Vagina (tissue), 2 donors: ENCODE measurements at regions not wholly inside any gene's neighbourhood (a gene's known extent, or its start where the extent isn't known, plus 50 kb on each side); places are given as distances from the start of the nearest gene placed in this dataset.

Source experiments
- DNase-seq, 2 donors: peaks; one replicate each; pipeline ENCODE4 v3.0.0-alpha.2; 2017; ENCODE audit errors: extremely low spot score in 2 of 2
- H3K27ac ChIP-seq: fragments of 200-600 bp; sonication (generic); one replicate; pipeline ENCODE4 v1.5.1; 2019
- H3K27me3 ChIP-seq: fragments of 200-600 bp; sonication (generic); one replicate; pipeline ENCODE4 v1.5.1; 2019
- H3K36me3 ChIP-seq, 2 donors: fragments of 200-600 bp; sonication (generic); one replicate each; pipeline ENCODE4 v1.5.1; 2017 to 2019
- H3K4me1 ChIP-seq: fragments of 200-600 bp; sonication (generic); one replicate; pipeline ENCODE4 v1.5.1; 2019
- H3K4me3 ChIP-seq, 2 donors: fragments of 200-600 bp; sonication (generic); 1 replicate in 1 of 2; 2 replicates in 1 of 2; pipeline ENCODE4 v1.5.1; 2016 to 2019
- H3K9me3 ChIP-seq: fragments of 200-600 bp; sonication (generic); one replicate; pipeline ENCODE4 v1.5.1; 2019
- CTCF ChIP-seq, 3 experiments: fragments of 450-650 bp in 2 of 3; fragments of 200-600 bp in 1 of 3; sonication (generic) in 1 of 3; IDR thresholded peaks; one replicate each; pipeline ENCODE4 v1.5.1; 2017 to 2019; ENCODE audit warnings: antibody characterized with exemption in 3 of 3, mild to moderate bottlenecking in 2 of 3, moderate library complexity in 2 of 3
- POLR2A ChIP-seq, 2 donors: fragments of 450-650 bp; IDR thresholded peaks; one replicate each; pipeline ENCODE4 v1.6.1; 2017; ENCODE audit warnings: antibody characterized with exemption in 2 of 2, mild to moderate bottlenecking in 2 of 2, moderate library complexity in 2 of 2
- POLR2AphosphoS5 ChIP-seq, 2 donors: sonication (generic); formaldehyde crosslinking; IDR thresholded peaks; one replicate each; pipeline ENCODE4 v1.9.0; 2017; ENCODE audit warnings: antibody characterized with exemption in 2 of 2, mild to moderate bottlenecking in 2 of 2, low read depth in 1 of 2; ENCODE audit not compliant: insufficient read depth in 1 of 2
- intact Hi-C: fragments of 100-400 bp; cut with DNase I; formaldehyde crosslinking; loops from one replicate; pipeline ENCODE4 v1.15.1; 2023

- H3K4me3 ChIP-seq = no peak overlapping the region
- intact Hi-C loops = no loop called here
- H3K9me3 ChIP-seq = peaks cover 4% of the 10 kb centered on the region
- H3K27ac ChIP-seq = no peak overlapping the region
- H3K36me3 ChIP-seq = no peaks in the 10 kb centered on the region
- no peaks in the 10 kb centered on the region for H3K4me1 ChIP-seq
- no peak for TF ChIP-seq POLR2A (IDR thresholded peaks at IDR 0.05)
- TF ChIP-seq POLR2AphosphoS5 (IDR thresholded peaks at IDR 0.05; ENCODE audit: insufficient read depth in 1 of 2, low read depth in 1 of 2) = no peak
- no peak for TF ChIP-seq CTCF (IDR thresholded peaks at IDR 0.05)
- H3K27me3 ChIP-seq = no peaks in the 10 kb centered on the region
- no peak for DNase-seq
These were observed 368.1 kb downstream of the EIPR1 start for GRCh38 chr2:3009483-3009882.

GRCh38 chr2:3009005-3009404 is 368.6 kb downstream of the EIPR1 start:
- Histone ChIP-seq H3K27ac (no peak overlapping the region), H3K4me3 (no peak overlapping the region), H3K9me3 (peaks cover 4% of the 10 kb centered on the region), H3K36me3 (no peaks in the 10 kb centered on the region), H3K4me1 (no peaks in the 10 kb centered on the region), H3K27me3 (no peaks in the 10 kb centered on the region)
- intact Hi-C loops = no loop called here
- TF ChIP-seq POLR2AphosphoS5 (IDR thresholded peaks at IDR 0.05; ENCODE audit: insufficient read depth in 1 of 2, low read depth in 1 of 2) (no peak), CTCF (IDR thresholded peaks at IDR 0.05) (no peak), POLR2A (IDR thresholded peaks at IDR 0.05) (no peak)
- DNase-seq = no peak

GRCh38 chr2:3008561-3008960 is 369.1 kb downstream of the EIPR1 start:
- H3K4me1 ChIP-seq = no peaks in the 10 kb centered on the region
- H3K9me3 ChIP-seq = peaks cover 4% of the 10 kb centered on the region
- H3K27me3 ChIP-seq = no peaks in the 10 kb centered on the region
- DNase-seq = no peak
- no peaks in the 10 kb centered on the region for H3K36me3 ChIP-seq
- TF ChIP-seq POLR2AphosphoS5 (IDR thresholded peaks at IDR 0.05; ENCODE audit: insufficient read depth in 1 of 2, low read depth in 1 of 2) = no peak
- TF ChIP-seq POLR2A (IDR thresholded peaks at IDR 0.05) = no peak
- TF ChIP-seq CTCF (IDR thresholded peaks at IDR 0.05) = no peak
- H3K27ac ChIP-seq = no peak overlapping the region
- H3K4me3 ChIP-seq = no peak overlapping the region
- intact Hi-C loops = no loop called here

GRCh38 chr2:3007135-3007534 is 370.5 kb downstream of the EIPR1 start:
- Histone ChIP-seq H3K9me3 (no peaks in the 10 kb centered on the region), H3K36me3 (no peaks in the 10 kb centered on the region), H3K4me1 (no peaks in the 10 kb centered on the region), H3K4me3 (no peak overlapping the region), H3K27ac (no peak overlapping the region), H3K27me3 (no peaks in the 10 kb centered on the region)
- TF ChIP-seq POLR2A (IDR thresholded peaks at IDR 0.05) (no peak), CTCF (IDR thresholded peaks at IDR 0.05) (no peak), POLR2AphosphoS5 (IDR thresholded peaks at IDR 0.05; ENCODE audit: insufficient read depth in 1 of 2, low read depth in 1 of 2) (no peak)
- DNase-seq = no peak
- intact Hi-C loops = no loop called here

- H3K4me3 ChIP-seq = no peak overlapping the region
- intact Hi-C loops = no loop called here
These were observed 371.6 kb downstream of the EIPR1 start for GRCh38 chr2:3005859-3006501.

More at GRCh38 chr2:3005859-3006501, 371.6 kb downstream of the EIPR1 start:
- TF ChIP-seq CTCF (IDR thresholded peaks at IDR 0.05) = no peak
- no peak for TF ChIP-seq POLR2AphosphoS5 (IDR thresholded peaks at IDR 0.05; ENCODE audit: insufficient read depth in 1 of 2, low read depth in 1 of 2)
- no peak for TF ChIP-seq POLR2A (IDR thresholded peaks at IDR 0.05)
- no peak for DNase-seq
- H3K36me3 ChIP-seq = no peaks in the 10 kb centered on the region
- H3K9me3 ChIP-seq = no peaks in the 10 kb centered on the region
- no peaks in the 10 kb centered on the region for H3K27me3 ChIP-seq
- H3K4me1 ChIP-seq = no peaks in the 10 kb centered on the region
- H3K27ac ChIP-seq = no peak overlapping the region
